Fibroblast of villous mesenchyme (primary cell): ENCODE measurements at regions not wholly inside any gene's neighbourhood (a gene's known extent, or its start where the extent isn't known, plus 50 kb on each side); places are given as distances from the start of the nearest gene placed in this dataset.

Source experiments
- DNase-seq: peaks from one replicate; pipeline ENCODE4 v3.0.0-alpha.2; 2010; ENCODE audit warnings: low read depth
- H3K4me3 ChIP-seq: 2 replicates; pipeline ENCODE4 v1.5.1; 2011; ENCODE audit warnings: low read depth, mild to moderate bottlenecking, low read length
- TF ChIP-seq, protein P1 (sequence below): IDR thresholded peaks from 2 replicates; pipeline ENCODE4 v1.5.1; 2012; ENCODE audit warnings: low read depth, mild to moderate bottlenecking, low read length; ENCODE audit not compliant: insufficient read depth

GRCh38 chr11:86749821-86750401 is 50.4 kb upstream of the PRSS23 start:
- no peak for DNase-seq
- TF ChIP-seq, protein P1, sequence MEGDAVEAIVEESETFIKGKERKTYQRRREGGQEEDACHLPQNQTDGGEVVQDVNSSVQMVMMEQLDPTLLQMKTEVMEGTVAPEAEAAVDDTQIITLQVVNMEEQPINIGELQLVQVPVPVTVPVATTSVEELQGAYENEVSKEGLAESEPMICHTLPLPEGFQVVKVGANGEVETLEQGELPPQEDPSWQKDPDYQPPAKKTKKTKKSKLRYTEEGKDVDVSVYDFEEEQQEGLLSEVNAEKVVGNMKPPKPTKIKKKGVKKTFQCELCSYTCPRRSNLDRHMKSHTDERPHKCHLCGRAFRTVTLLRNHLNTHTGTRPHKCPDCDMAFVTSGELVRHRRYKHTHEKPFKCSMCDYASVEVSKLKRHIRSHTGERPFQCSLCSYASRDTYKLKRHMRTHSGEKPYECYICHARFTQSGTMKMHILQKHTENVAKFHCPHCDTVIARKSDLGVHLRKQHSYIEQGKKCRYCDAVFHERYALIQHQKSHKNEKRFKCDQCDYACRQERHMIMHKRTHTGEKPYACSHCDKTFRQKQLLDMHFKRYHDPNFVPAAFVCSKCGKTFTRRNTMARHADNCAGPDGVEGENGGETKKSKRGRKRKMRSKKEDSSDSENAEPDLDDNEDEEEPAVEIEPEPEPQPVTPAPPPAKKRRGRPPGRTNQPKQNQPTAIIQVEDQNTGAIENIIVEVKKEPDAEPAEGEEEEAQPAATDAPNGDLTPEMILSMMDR = no peak
- no peak overlapping the region for H3K4me3 ChIP-seq

- no peak overlapping the region for H3K4me3 ChIP-seq
- TF ChIP-seq, protein P1 = no peak
- DNase-seq = no peak
Observed at GRCh38 chr11:86749376-86749775, 51.0 kb upstream of the PRSS23 start.

- H3K4me3 ChIP-seq = no peak overlapping the region
- DNase-seq = peak; percentile 27
- TF ChIP-seq, protein P1 = no peak
Observed at GRCh38 chr11:86748296-86748695, 52.0 kb upstream of the PRSS23 start.

DNA sequence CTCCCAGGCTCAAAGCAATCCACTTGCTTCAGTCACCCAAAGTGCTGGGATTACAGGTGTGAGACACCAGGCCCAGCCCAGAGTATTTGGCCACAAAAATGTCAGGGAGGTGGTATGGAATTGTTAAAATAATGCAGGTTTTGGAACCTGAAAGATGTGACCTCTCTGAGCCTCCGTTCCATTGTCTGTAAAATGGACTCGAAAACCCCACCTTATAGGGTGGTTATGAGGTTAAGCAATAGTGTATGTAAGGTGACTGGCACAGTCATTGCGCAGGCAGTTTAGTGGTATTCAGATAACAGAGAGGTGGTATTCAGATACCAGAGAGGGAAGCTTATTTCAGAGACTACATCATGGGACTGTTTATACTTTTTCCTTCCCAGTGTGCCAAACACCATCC is 52.5 kb upstream of the PRSS23 start:
- peak; percentile 18 for DNase-seq
- no peak overlapping the region for H3K4me3 ChIP-seq
- TF ChIP-seq, protein P1 = no peak

- no peak for DNase-seq
- TF ChIP-seq, protein P1 = no peak
- no peak overlapping the region for H3K4me3 ChIP-seq
Observed at GRCh38 chr11:86746514-86746913, 53.8 kb upstream of the PRSS23 start.

DNA sequence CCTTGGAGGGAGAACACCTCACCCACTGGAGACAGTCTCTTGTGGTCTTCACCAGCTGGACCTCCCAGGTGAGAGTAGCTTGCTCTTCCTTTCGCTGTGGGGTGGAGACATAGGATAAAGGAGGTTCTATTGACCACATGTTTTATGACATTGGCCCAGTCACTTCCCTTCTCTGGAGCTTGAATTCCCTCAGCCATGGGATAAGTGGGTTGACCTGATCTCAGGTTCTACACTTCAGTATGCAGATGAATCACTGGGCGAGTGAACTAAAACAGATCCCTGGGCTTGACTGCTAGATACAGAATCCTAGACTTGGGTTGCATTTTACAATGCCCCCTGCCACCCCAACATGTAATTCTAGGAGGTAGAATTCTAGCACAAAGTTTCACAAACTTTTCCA is 54.8 kb upstream of the PRSS23 start:
- no peak overlapping the region for H3K4me3 ChIP-seq
- no peak for DNase-seq
- TF ChIP-seq, protein P1 = no peak
